ENCODE measurements at regions not wholly inside any gene's neighbourhood (a gene's known extent, or its start where the extent isn't known, plus 50 kb on each side); places are given as distances from the start of the nearest gene placed in this dataset.

DNA sequence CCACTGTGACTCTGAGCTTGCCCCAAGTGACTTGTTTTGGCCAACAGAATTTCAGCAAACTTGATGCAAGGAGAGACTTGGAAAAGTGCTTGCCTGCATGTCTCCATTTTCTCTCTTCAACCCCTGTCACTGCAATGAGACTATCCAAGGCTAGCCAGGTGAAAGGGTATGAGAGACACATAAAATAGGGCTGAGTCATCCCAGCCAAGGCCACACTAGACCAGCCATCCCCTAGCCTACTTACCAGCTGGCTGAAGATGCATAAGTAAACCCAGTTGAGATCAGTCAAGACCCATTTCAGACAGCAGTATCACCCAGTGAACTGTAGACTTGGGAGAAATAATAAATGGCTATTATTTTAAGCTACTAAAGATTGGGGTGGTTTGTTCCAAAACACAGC, 52.9 kb upstream of the VLDLR start:
- no peak overlapping the region for H3K27ac ChIP-seq (ENCODE audit: extremely low read length, insufficient read depth, low read length)
- H3K9ac ChIP-seq (ENCODE audit: insufficient read depth, low read depth, low read length): no peak overlapping the region
- in situ Hi-C loops (cut with HindIII; ENCODE audit: extremely low pct_ligation_motif_present, low pct_unique_long_range_greater_than_20kb) (no loop called here), intact Hi-C loops (cut with micrococcal nuclease; ENCODE audit: unreplicated experiment) (no loop called here)
- peak; percentile 78 for TF ChIP-seq FOSL2 (CRISPR knock-in tag; IDR thresholded peaks at IDR 0.05)
- TF ChIP-seq NFE2L2 (IDR thresholded peaks at IDR 0.05; ENCODE audit: low read length): peak; percentile 77
- no peak for TF ChIP-seq KDM6A (CRISPR knock-in tag; IDR thresholded peaks at IDR 0.05; ENCODE audit: low read depth)
- ATAC-seq: peak; percentile 51; the same call in 1 of the 3 replicates
- no peaks in the 10 kb centered on the region for H3K36me3 ChIP-seq (replicated peaks in 1 of 2; ENCODE audit: control insufficient read depth in 1 of 2, insufficient read depth in 2 of 2, low read length in 2 of 2)
- ChIA-PET CTCF (ENCODE audit: low intra/inter-chr PET ratio, low total read pairs) (no interaction called here), POLR2A (no interaction called here)
- DNase-seq (ENCODE audit: low spot score): peak; percentile 2
- no peaks in the 10 kb centered on the region for H3K9me3 ChIP-seq (ENCODE audit: low read length)
- H3K4me3 ChIP-seq (replicated peaks in 1 of 3; ENCODE audit: insufficient read depth in 1 of 3, low read depth in 2 of 3, low read length in 3 of 3): no peak overlapping the region
- H4K20me1 ChIP-seq (ENCODE audit: insufficient read depth, low read length): no peaks in the 10 kb centered on the region
- FAIRE-seq: no peak
- H3K4me1 ChIP-seq (ENCODE audit: insufficient read depth, low read length): 0 out of 2 replicates have a peak, but pooled peaks cover 4% of the 10 kb centered on the region
- H3K4me2 ChIP-seq (ENCODE audit: low read depth, low read length): no peak overlapping the region
- no peaks in the 10 kb centered on the region for H3K27me3 ChIP-seq (ENCODE audit: control insufficient read depth in 1 of 2, insufficient read depth in 2 of 2, low read length in 2 of 2)
- H3K79me2 ChIP-seq (ENCODE audit: insufficient read depth, low read length): no peaks in the 10 kb centered on the region
- no TSS peak for BruUV-seq (replicated peaks)
- no peak overlapping the region for H2AFZ ChIP-seq (ENCODE audit: low read length)

DNA sequence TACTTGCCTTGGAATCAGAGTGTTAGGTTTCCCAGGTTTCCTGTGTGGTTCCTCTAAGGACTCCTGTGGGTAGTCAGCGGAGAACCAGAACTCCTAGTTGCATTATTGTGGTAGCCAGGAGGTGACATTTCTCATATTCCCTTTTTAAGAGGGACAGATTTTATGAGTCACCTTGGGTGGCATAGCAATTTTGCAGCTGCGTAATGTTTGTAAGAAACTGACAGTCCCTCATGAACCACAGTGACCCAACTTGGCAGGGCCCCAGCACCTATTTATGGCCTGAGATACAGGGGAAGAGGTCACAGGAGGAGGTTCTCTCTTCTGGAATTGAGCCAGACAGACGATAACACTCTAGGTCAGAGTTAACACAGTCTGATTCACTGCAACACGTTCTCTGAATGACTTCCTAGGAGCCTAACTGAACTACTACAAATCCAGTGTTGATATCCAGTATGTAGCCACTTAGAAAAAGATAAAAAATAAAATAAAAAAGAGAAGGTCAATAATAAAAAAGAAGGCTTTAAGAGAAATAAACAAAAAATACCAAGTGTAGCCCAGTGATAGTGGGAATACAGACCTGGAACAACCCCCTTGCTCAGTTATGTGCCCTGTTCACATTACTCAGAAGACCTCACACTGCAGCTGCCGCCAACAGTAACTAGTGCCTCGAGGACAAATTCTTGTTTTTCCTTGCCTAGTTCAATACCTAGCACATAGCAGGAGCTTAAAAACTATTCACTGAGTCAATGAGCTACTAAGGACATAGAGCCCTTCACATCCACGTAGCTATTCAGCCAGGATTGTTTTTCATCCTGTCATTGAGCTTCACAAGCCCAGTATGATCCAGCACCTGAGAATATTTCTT, 50.7 kb upstream of the VLDLR start:
- no peak overlapping the region for H3K9ac ChIP-seq (ENCODE audit: insufficient read depth, low read depth, low read length)
- no peaks in the 10 kb centered on the region for H3K9me3 ChIP-seq (ENCODE audit: low read length)
- H3K4me3 ChIP-seq (replicated peaks in 1 of 3; ENCODE audit: insufficient read depth in 1 of 3, low read depth in 2 of 3, low read length in 3 of 3): no peak overlapping the region
- H3K4me2 ChIP-seq (ENCODE audit: low read depth, low read length): no peak overlapping the region; the same call in 1 of the 2 replicates
- 0 out of 2 replicates have a peak, but pooled peaks cover 4% of the 10 kb centered on the region for H3K4me1 ChIP-seq (ENCODE audit: insufficient read depth, low read length)
- intact Hi-C loops (cut with micrococcal nuclease; ENCODE audit: unreplicated experiment) (no loop called here), in situ Hi-C loops (cut with HindIII; ENCODE audit: extremely low pct_ligation_motif_present, low pct_unique_long_range_greater_than_20kb) (no loop called here)
- BruUV-seq (replicated peaks): no TSS peak
- POLR2A ChIA-PET: no interaction called here
- DNase-seq (ENCODE audit: low spot score): peak; percentile 41
- CTCF ChIA-PET (ENCODE audit: low intra/inter-chr PET ratio, low total read pairs): no interaction called here
- no peaks in the 10 kb centered on the region for H3K79me2 ChIP-seq (ENCODE audit: insufficient read depth, low read length)
- no peaks in the 10 kb centered on the region for H3K36me3 ChIP-seq (replicated peaks in 1 of 2; ENCODE audit: control insufficient read depth in 1 of 2, insufficient read depth in 2 of 2, low read length in 2 of 2)
- no peak overlapping the region for H3K27ac ChIP-seq (ENCODE audit: extremely low read length, insufficient read depth, low read length)
- H3K27me3 ChIP-seq (ENCODE audit: control insufficient read depth in 1 of 2, insufficient read depth in 2 of 2, low read length in 2 of 2): no peaks in the 10 kb centered on the region
- no peak for FAIRE-seq
- peak; percentile 70 for ATAC-seq
- H4K20me1 ChIP-seq (ENCODE audit: insufficient read depth, low read length): no peaks in the 10 kb centered on the region
- no peak overlapping the region for H2AFZ ChIP-seq (ENCODE audit: low read length)
- WGBS (ENCODE audit: low lambda C conversion rate): 4% methylated on average over 7 of the region's 7 CpGs
- TF ChIP-seq ZNF878 (CRISPR knock-in tag; IDR thresholded peaks at IDR 0.05): no peak
- no peak for TF ChIP-seq ZNF652 (CRISPR knock-in tag; IDR thresholded peaks at IDR 0.05; ENCODE audit: borderline replicate concordance, low read depth)
- no peak for TF ChIP-seq ZNF572 (CRISPR knock-in tag; IDR thresholded peaks at IDR 0.05)
- TF ChIP-seq SOX6 (IDR thresholded peaks at IDR 0.05): no peak
- no peak for TF ChIP-seq SOX6 (CRISPR knock-in tag; IDR thresholded peaks at IDR 0.05)
- TF ChIP-seq ZNF180 (CRISPR knock-in tag; IDR thresholded peaks at IDR 0.05; ENCODE audit: borderline replicate concordance, low read depth): no peak
- TF ChIP-seq NFIC (IDR thresholded peaks at IDR 0.05; ENCODE audit: low read length): peak; percentile 31; the same call in 1 of the 2 replicates
- no peak for TF ChIP-seq ZFYVE20 (CRISPR knock-in tag; IDR thresholded peaks at IDR 0.05; ENCODE audit: borderline replicate concordance, low read depth)
- no peak for TF ChIP-seq TOE1 (CRISPR knock-in tag; IDR thresholded peaks at IDR 0.05)
- no peak for TF ChIP-seq SP4 (CRISPR knock-in tag; IDR thresholded peaks at IDR 0.05)
- peak; percentile 45 for TF ChIP-seq RARA (CRISPR knock-in tag; IDR thresholded peaks at IDR 0.05)
- TF ChIP-seq SSRP1 (CRISPR knock-in tag; IDR thresholded peaks at IDR 0.05): no peak
- TF ChIP-seq RXRB (CRISPR knock-in tag; IDR thresholded peaks at IDR 0.05; ENCODE audit: borderline replicate concordance): peak; percentile 38; the same call in 1 of the 2 replicates
- TF ChIP-seq, protein P1, sequence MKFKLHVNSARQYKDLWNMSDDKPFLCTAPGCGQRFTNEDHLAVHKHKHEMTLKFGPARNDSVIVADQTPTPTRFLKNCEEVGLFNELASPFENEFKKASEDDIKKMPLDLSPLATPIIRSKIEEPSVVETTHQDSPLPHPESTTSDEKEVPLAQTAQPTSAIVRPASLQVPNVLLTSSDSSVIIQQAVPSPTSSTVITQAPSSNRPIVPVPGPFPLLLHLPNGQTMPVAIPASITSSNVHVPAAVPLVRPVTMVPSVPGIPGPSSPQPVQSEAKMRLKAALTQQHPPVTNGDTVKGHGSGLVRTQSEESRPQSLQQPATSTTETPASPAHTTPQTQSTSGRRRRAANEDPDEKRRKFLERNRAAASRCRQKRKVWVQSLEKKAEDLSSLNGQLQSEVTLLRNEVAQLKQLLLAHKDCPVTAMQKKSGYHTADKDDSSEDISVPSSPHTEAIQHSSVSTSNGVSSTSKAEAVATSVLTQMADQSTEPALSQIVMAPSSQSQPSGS (CRISPR knock-in tag; IDR thresholded peaks at IDR 0.05): no peak
- TF ChIP-seq WIZ (CRISPR knock-in tag; IDR thresholded peaks at IDR 0.05): no peak

All from HepG2 (cell line).